HEK293 (cell line): ENCODE measurements at regions not wholly inside any gene's neighbourhood (a gene's known extent, or its start where the extent isn't known, plus 50 kb on each side); places are given as distances from the start of the nearest gene placed in this dataset.

Experiments
- ZNF558 ChIP-seq: fragments of 450-650 bp; formaldehyde crosslinking; IDR thresholded peaks from 2 replicates; pipeline ENCODE4 v1.5.1; 2016; ENCODE audit warnings: missing biosample characterization, missing genetic modification characterization
- TF ChIP-seq, protein P1 (sequence below): fragments of 450-650 bp; formaldehyde crosslinking; IDR thresholded peaks from 2 replicates; pipeline ENCODE4 v1.5.1; 2016; ENCODE audit warnings: missing biosample characterization, missing genetic modification characterization

DNA sequence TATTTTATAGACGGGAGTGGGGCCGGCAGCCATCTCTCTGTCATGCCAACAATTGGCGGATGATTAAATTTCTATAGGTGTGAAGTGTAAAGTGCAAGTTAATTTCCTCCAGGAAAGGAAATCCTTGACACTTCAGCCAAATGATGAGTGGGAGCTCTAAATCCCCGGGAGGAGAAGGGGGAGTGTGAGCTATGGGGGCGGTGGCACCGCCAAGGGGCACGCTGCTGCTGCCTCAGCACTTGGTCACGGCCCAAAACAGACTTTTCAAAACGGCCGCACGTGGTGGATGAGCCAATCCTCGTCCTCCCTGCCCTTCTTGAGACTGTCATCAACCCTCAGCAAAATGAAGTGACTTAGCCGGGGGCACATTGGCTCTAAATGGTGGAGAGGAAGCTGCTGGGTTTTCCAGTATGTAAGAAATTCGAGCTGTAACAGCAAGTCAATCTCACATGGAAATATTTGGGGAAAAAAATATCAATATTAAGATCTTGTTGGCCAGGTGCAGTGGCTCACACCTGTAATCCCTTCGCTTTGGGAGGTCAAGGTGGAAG, 200.8 kb downstream of the TFCP2L1 start:
- TF ChIP-seq, protein P1, sequence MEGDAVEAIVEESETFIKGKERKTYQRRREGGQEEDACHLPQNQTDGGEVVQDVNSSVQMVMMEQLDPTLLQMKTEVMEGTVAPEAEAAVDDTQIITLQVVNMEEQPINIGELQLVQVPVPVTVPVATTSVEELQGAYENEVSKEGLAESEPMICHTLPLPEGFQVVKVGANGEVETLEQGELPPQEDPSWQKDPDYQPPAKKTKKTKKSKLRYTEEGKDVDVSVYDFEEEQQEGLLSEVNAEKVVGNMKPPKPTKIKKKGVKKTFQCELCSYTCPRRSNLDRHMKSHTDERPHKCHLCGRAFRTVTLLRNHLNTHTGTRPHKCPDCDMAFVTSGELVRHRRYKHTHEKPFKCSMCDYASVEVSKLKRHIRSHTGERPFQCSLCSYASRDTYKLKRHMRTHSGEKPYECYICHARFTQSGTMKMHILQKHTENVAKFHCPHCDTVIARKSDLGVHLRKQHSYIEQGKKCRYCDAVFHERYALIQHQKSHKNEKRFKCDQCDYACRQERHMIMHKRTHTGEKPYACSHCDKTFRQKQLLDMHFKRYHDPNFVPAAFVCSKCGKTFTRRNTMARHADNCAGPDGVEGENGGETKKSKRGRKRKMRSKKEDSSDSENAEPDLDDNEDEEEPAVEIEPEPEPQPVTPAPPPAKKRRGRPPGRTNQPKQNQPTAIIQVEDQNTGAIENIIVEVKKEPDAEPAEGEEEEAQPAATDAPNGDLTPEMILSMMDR (tag by site-specific recombination): no peak
- no peak for TF ChIP-seq ZNF558 (tag by site-specific recombination)
